Endothelial cell of umbilical vein (primary cell): ENCODE measurements at regions not wholly inside any gene's neighbourhood (a gene's known extent, or its start where the extent isn't known, plus 50 kb on each side); places are given as distances from the start of the nearest gene placed in this dataset.

Experiments used
- EZH2 ChIP-seq: IDR thresholded peaks from 2 replicates; pipeline ENCODE4 v1.6.1; 2012; ENCODE audit warnings: borderline replicate concordance, low read depth, mild to moderate bottlenecking, moderate library complexity, low read length, inconsistent platforms; ENCODE audit not compliant: severe bottlenecking
- JUN ChIP-seq: IDR thresholded peaks from 2 replicates; pipeline ENCODE4 v1.6.1; 2011; ENCODE audit warnings: borderline replicate concordance, low read depth; ENCODE audit not compliant: insufficient read length, insufficient read depth
- POLR2A ChIP-seq: IDR thresholded peaks from 2 replicates; pipeline ENCODE4 v1.6.1; 2012; ENCODE audit warnings: low read depth, mild to moderate bottlenecking, control low read depth, low read length
- POLR2AphosphoS5 ChIP-seq: IDR thresholded peaks from 2 replicates; pipeline ENCODE4 v1.6.1; 2012; ENCODE audit warnings: low read depth, mild to moderate bottlenecking, control low read depth, low read length, moderate library complexity; ENCODE audit not compliant: insufficient read depth
- TF ChIP-seq, protein P1 (sequence below), 2 donors: IDR thresholded peaks; 1 replicate in 1 of 2; 2 replicates in 1 of 2; pipeline ENCODE4 v1.5.1; 2011; ENCODE audit warnings: low read length in 2 of 2, mild to moderate bottlenecking in 2 of 2, moderate library complexity in 2 of 2, control low read depth in 1 of 2, inconsistent platforms in 1 of 2, low read depth in 1 of 2; ENCODE audit not compliant: insufficient read depth in 1 of 2; ENCODE audit errors: extremely low read depth in 1 of 2

DNA sequence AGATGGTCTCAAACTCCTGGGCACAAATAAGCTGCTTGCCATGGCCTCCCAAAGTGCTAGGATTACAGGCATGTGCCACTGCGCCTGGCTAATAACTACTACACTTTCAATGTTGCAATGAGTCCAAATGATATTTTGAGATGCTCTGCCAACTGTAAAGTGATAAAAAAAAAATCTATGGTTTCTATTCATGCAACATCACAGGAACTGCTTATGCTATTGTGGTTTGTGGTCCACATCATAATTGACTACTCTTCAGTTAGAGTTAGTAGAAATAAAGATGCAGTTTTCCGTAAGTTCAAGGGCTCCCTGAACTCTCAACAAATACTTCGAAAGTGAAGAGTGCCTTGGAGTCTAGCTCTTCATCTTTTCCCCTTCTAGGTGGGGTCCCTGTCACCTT is 239.4 kb downstream of the C12orf75 start:
- TF ChIP-seq EZH2 (no peak), POLR2A (no peak), POLR2AphosphoS5 (no peak), JUN (no peak)
- TF ChIP-seq, protein P1, sequence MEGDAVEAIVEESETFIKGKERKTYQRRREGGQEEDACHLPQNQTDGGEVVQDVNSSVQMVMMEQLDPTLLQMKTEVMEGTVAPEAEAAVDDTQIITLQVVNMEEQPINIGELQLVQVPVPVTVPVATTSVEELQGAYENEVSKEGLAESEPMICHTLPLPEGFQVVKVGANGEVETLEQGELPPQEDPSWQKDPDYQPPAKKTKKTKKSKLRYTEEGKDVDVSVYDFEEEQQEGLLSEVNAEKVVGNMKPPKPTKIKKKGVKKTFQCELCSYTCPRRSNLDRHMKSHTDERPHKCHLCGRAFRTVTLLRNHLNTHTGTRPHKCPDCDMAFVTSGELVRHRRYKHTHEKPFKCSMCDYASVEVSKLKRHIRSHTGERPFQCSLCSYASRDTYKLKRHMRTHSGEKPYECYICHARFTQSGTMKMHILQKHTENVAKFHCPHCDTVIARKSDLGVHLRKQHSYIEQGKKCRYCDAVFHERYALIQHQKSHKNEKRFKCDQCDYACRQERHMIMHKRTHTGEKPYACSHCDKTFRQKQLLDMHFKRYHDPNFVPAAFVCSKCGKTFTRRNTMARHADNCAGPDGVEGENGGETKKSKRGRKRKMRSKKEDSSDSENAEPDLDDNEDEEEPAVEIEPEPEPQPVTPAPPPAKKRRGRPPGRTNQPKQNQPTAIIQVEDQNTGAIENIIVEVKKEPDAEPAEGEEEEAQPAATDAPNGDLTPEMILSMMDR (IDR thresholded peaks at IDR 0.05; ENCODE audit: extremely low read depth in 1 of 2, insufficient read depth in 1 of 2, low read depth in 1 of 2, low read length in 2 of 2), result no peak
